Transverse colon (tissue), 4 donors: ENCODE measurements at regions not wholly inside any gene's neighbourhood (a gene's known extent, or its start where the extent isn't known, plus 50 kb on each side); places are given as distances from the start of the nearest gene placed in this dataset.

Experiments
- EP300 ChIP-seq: sonication (generic); formaldehyde crosslinking; IDR thresholded peaks from one replicate; pipeline ENCODE4 v1.6.1; 2017; ENCODE audit warnings: antibody characterized with exemption, low read depth
- POLR2A ChIP-seq: fragments of 450-650 bp; IDR thresholded peaks from one replicate; pipeline ENCODE4 v1.6.1; 2016; ENCODE audit warnings: antibody characterized with exemption, mild to moderate bottlenecking, moderate library complexity
- POLR2AphosphoS5 ChIP-seq, 3 donors: sonication (generic); formaldehyde crosslinking; IDR thresholded peaks; one replicate each; pipeline ENCODE4 v1.6.1; 2016; ENCODE audit warnings: antibody characterized with exemption in 3 of 3
- TF ChIP-seq, protein P1 (sequence below), 5 experiments: fragments of 200-600 bp in 3 of 5; fragments of 450-650 bp in 2 of 5; sonication (generic) in 3 of 5; IDR thresholded peaks; 1 replicate in 2 of 5; 2 replicates in 3 of 5; pipeline ENCODE4 v1.5.1; 2016 to 2017; ENCODE audit warnings: antibody characterized with exemption in 5 of 5, inconsistent platforms in 3 of 5, mild to moderate bottlenecking in 2 of 5, moderate library complexity in 1 of 5

DNA sequence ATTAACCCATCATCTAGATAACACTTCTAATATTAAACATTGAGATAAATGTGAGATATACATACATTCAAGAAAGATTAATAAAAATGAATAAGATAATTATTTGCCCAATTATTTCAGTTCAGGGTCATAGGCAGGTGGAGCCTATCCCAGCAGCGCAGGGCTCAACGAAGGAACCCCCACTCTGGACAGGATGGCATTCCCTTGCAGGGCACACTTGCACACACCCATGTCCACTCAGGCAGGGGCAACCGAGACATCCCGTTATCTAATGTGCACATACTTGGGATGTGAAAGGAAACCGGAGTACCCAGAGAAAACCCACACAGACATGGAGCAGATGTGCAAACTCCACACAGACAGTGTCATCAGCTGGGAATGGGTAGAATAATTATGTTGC is 175.4 kb upstream of the CMC1 start:
- TF ChIP-seq, protein P1, sequence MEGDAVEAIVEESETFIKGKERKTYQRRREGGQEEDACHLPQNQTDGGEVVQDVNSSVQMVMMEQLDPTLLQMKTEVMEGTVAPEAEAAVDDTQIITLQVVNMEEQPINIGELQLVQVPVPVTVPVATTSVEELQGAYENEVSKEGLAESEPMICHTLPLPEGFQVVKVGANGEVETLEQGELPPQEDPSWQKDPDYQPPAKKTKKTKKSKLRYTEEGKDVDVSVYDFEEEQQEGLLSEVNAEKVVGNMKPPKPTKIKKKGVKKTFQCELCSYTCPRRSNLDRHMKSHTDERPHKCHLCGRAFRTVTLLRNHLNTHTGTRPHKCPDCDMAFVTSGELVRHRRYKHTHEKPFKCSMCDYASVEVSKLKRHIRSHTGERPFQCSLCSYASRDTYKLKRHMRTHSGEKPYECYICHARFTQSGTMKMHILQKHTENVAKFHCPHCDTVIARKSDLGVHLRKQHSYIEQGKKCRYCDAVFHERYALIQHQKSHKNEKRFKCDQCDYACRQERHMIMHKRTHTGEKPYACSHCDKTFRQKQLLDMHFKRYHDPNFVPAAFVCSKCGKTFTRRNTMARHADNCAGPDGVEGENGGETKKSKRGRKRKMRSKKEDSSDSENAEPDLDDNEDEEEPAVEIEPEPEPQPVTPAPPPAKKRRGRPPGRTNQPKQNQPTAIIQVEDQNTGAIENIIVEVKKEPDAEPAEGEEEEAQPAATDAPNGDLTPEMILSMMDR (IDR thresholded peaks at IDR 0.05) = no peak
- TF ChIP-seq POLR2AphosphoS5 (IDR thresholded peaks at IDR 0.05) = no peak
- TF ChIP-seq POLR2A = no peak
- TF ChIP-seq EP300 = no peak
